ENCODE measurements at regions not wholly inside any gene's neighbourhood (a gene's known extent, or its start where the extent isn't known, plus 50 kb on each side); places are given as distances from the start of the nearest gene placed in this dataset.
"Not testable (repeated sequence)": the region's sequence is repeated elsewhere in the genome, so short reads cannot be mapped to it uniquely, and the experiment has no call there.

GRCh38 chr3:11717301-11717700, 73.6 kb upstream of the VGLL4 start:
- H3K4me1 ChIP-seq (ENCODE audit: low read depth), result peaks cover 19% of the 10 kb centered on the region
- no peak overlapping the region for H3K4me3 ChIP-seq
- H3K9me3 ChIP-seq, result no peaks in the 10 kb centered on the region
- no peak for TF ChIP-seq CTCF (IDR thresholded peaks at IDR 0.05)
- DNase-seq (no peak), ATAC-seq (no peak)
- intact Hi-C loops (cut with DNase I, micrococcal nuclease), result no loop called here
- H3K36me3 ChIP-seq (ENCODE audit: low read depth), result no peaks in the 10 kb centered on the region

- TF ChIP-seq CTCF (IDR thresholded peaks at IDR 0.05), result no peak
- DNase-seq (no peak), ATAC-seq (no peak)
- H3K4me1 ChIP-seq (ENCODE audit: low read depth), result peaks cover 19% of the 10 kb centered on the region
- no peaks in the 10 kb centered on the region for H3K9me3 ChIP-seq
- intact Hi-C loops (cut with DNase I, micrococcal nuclease), result no loop called here
- no peaks in the 10 kb centered on the region for H3K36me3 ChIP-seq (ENCODE audit: low read depth)
- H3K4me3 ChIP-seq, result no peak overlapping the region
Observed at GRCh38 chr3:11716573-11717290, 73.0 kb upstream of the VGLL4 start.

- no peak for TF ChIP-seq CTCF (IDR thresholded peaks at IDR 0.05)
- intact Hi-C loops (cut with DNase I, micrococcal nuclease), result no loop called here
- Histone ChIP-seq H3K9me3 (no peaks in the 10 kb centered on the region), H3K4me1 (ENCODE audit: low read depth) (peaks cover 2% of the 10 kb centered on the region), H3K4me3 (no peak overlapping the region), H3K36me3 (ENCODE audit: low read depth) (no peaks in the 10 kb centered on the region)
- DNase-seq, result no peak
- ATAC-seq, result no peak
Observed at GRCh38 chr3:11713171-11713570, 69.5 kb upstream of the VGLL4 start.

GRCh38 chr3:11712646-11713045, 68.9 kb upstream of the VGLL4 start:
- Histone ChIP-seq H3K36me3 (ENCODE audit: low read depth) (no peaks in the 10 kb centered on the region), H3K4me1 (ENCODE audit: low read depth) (no peaks in the 10 kb centered on the region), H3K9me3 (no peaks in the 10 kb centered on the region), H3K4me3 (no peak overlapping the region)
- intact Hi-C loops (cut with DNase I, micrococcal nuclease), result no loop called here
- TF ChIP-seq CTCF (IDR thresholded peaks at IDR 0.05), result no peak
- DNase-seq (no peak), ATAC-seq (no peak)

GRCh38 chr3:11711876-11712275, 68.2 kb upstream of the VGLL4 start:
- intact Hi-C loops (cut with DNase I, micrococcal nuclease), result no loop called here
- Histone ChIP-seq H3K9me3 (no peaks in the 10 kb centered on the region), H3K4me1 (ENCODE audit: low read depth) (no peaks in the 10 kb centered on the region), H3K36me3 (ENCODE audit: low read depth) (no peaks in the 10 kb centered on the region), H3K4me3 (no peak overlapping the region)
- DNase-seq (no peak), ATAC-seq (no peak)
- no peak for TF ChIP-seq CTCF (IDR thresholded peaks at IDR 0.05)

GRCh38 chr3:11709782-11710181, 66.1 kb upstream of the VGLL4 start:
- intact Hi-C loops (cut with DNase I, micrococcal nuclease), result no loop called here
- ATAC-seq, result no peak
- Histone ChIP-seq H3K36me3 (ENCODE audit: low read depth) (no peaks in the 10 kb centered on the region), H3K4me1 (ENCODE audit: low read depth) (no peaks in the 10 kb centered on the region), H3K9me3 (no peaks in the 10 kb centered on the region), H3K4me3 (no peak overlapping the region)
- no peak for TF ChIP-seq CTCF (IDR thresholded peaks at IDR 0.05)
- no peak for DNase-seq

GRCh38 chr3:11707084-11707483, 63.4 kb upstream of the VGLL4 start:
- H3K36me3 ChIP-seq (ENCODE audit: low read depth); H3K4me1 ChIP-seq (ENCODE audit: low read depth); H3K4me3 ChIP-seq; ATAC-seq; H3K9me3 ChIP-seq; DNase-seq; intact Hi-C loops (cut with DNase I, micrococcal nuclease): not testable (repeated sequence)

Measured in mucosa of descending colon (tissue), 3 donors.